ENCODE measurements at regions not wholly inside any gene's neighbourhood (a gene's known extent, or its start where the extent isn't known, plus 50 kb on each side); places are given as distances from the start of the nearest gene placed in this dataset.
"Not testable (repeated sequence)": the region's sequence is repeated elsewhere in the genome, so short reads cannot be mapped to it uniquely, and the experiment has no call there.

- H3K27me3 ChIP-seq (ENCODE audit: insufficient read depth, low read depth, low read length); H4K20me1 ChIP-seq (ENCODE audit: insufficient read depth); H3K9me2 ChIP-seq (ENCODE audit: insufficient read depth, low read length); H3K27ac ChIP-seq (ENCODE audit: low read length); H3K4me3 ChIP-seq (ENCODE audit: low read length); H3K79me2 ChIP-seq (replicated peaks; ENCODE audit: insufficient read depth, low read length); H2AFZ ChIP-seq (ENCODE audit: low read depth, low read length); H3K4me2 ChIP-seq (ENCODE audit: low read length); H3K9me3 ChIP-seq (ENCODE audit: low read length); H3K9ac ChIP-seq (ENCODE audit: low read length); H3F3A ChIP-seq (ENCODE audit: insufficient read depth, low read length, poor library complexity, severe bottlenecking); H3K36me3 ChIP-seq (ENCODE audit: insufficient read depth, low read length): not testable (repeated sequence)
These were observed 103.4 kb upstream of the JCAD start for GRCh38 chr10:30162796-30163195.

- no peak overlapping the region for H3K4me3 ChIP-seq (ENCODE audit: low read length)
- H4K20me1 ChIP-seq (ENCODE audit: insufficient read depth) = no peaks in the 10 kb centered on the region
- H3K36me3 ChIP-seq (ENCODE audit: insufficient read depth, low read length) = no peaks in the 10 kb centered on the region
- no peaks in the 10 kb centered on the region for H3K27me3 ChIP-seq (ENCODE audit: insufficient read depth, low read depth, low read length)
- H3K27ac ChIP-seq (ENCODE audit: low read length) = no peak overlapping the region
- TF ChIP-seq REST (IDR thresholded peaks at IDR 0.05; ENCODE audit: borderline replicate concordance) (no peak), EZH2 (IDR thresholded peaks at IDR 0.05; ENCODE audit: borderline replicate concordance, insufficient read depth, low read length, poor library complexity, severe bottlenecking) (no peak), MXI1 (conservative IDR thresholded peaks at IDR 0.05; ENCODE audit: poor library complexity, severe bottlenecking) (no peak), EP300 (conservative IDR thresholded peaks at IDR 0.05; ENCODE audit: poor library complexity, severe bottlenecking) (no peak), TAF1 (IDR thresholded peaks at IDR 0.05; ENCODE audit: low read depth) (no peak), POLR2AphosphoS5 (IDR thresholded peaks at IDR 0.05) (no peak), SMC3 (conservative IDR thresholded peaks at IDR 0.05; ENCODE audit: poor library complexity) (no peak), RAD21 (conservative IDR thresholded peaks at IDR 0.05) (no peak), CTCF (IDR thresholded peaks at IDR 0.05; ENCODE audit: poor library complexity, severe bottlenecking) (no peak)
- no peaks in the 10 kb centered on the region for H3K9me3 ChIP-seq (ENCODE audit: low read length)
- H2AFZ ChIP-seq (ENCODE audit: low read depth, low read length) = no peak overlapping the region
- no peaks in the 10 kb centered on the region for H3F3A ChIP-seq (ENCODE audit: insufficient read depth, low read length, poor library complexity, severe bottlenecking)
- no peaks in the 10 kb centered on the region for H3K79me2 ChIP-seq (replicated peaks; ENCODE audit: insufficient read depth, low read length)
- no peak overlapping the region for H3K4me2 ChIP-seq (ENCODE audit: low read length)
- no peaks in the 10 kb centered on the region for H3K9me2 ChIP-seq (ENCODE audit: insufficient read depth, low read length)
- H3K9ac ChIP-seq (ENCODE audit: low read length) = no peak overlapping the region
These were observed 101.0 kb upstream of the JCAD start for GRCh38 chr10:30160271-30160982.

- H3K27me3 ChIP-seq (ENCODE audit: insufficient read depth, low read depth, low read length); H2AFZ ChIP-seq (ENCODE audit: low read depth, low read length); H3K9me3 ChIP-seq (ENCODE audit: low read length); H3K9ac ChIP-seq (ENCODE audit: low read length); H3F3A ChIP-seq (ENCODE audit: insufficient read depth, low read length, poor library complexity, severe bottlenecking); H3K27ac ChIP-seq (ENCODE audit: low read length); H3K4me2 ChIP-seq (ENCODE audit: low read length); H3K79me2 ChIP-seq (replicated peaks; ENCODE audit: insufficient read depth, low read length); H3K4me3 ChIP-seq (ENCODE audit: low read length); H4K20me1 ChIP-seq (ENCODE audit: insufficient read depth); H3K9me2 ChIP-seq (ENCODE audit: insufficient read depth, low read length); H3K36me3 ChIP-seq (ENCODE audit: insufficient read depth, low read length): not testable (repeated sequence)
These were observed 100.2 kb upstream of the JCAD start for GRCh38 chr10:30159614-30160013.
